CD4-positive, alpha-beta T cell treated with Interleukin-21 for 1 hour (primary cell): ENCODE measurements at regions not wholly inside any gene's neighbourhood (a gene's known extent, or its start where the extent isn't known, plus 50 kb on each side); places are given as distances from the start of the nearest gene placed in this dataset.

Experiments
- DNase-seq: peaks from one replicate; pipeline ENCODE4 v3.0.0-alpha.2; 2020

DNA sequence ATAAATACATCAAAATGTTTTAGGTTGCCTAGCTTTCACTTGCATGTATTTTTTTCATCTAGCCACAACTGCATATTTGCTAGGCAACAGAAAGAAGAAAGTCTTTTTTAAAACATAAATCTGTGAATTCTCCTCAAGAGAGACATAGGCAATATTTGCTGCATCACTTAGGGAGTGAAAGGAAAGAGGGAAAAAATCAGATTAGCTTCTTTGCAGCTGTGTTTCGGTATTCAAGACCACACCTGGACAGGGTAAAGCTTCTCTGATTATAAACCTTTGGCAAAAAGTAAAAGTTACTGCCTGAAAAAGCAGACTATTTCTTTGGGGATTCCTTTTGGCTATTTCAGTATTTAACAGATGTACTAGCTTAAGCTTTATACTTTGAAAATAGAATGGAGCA lies 280.9 kb upstream of the ZSWIM2 start:
- DNase-seq: no peak

DNA sequence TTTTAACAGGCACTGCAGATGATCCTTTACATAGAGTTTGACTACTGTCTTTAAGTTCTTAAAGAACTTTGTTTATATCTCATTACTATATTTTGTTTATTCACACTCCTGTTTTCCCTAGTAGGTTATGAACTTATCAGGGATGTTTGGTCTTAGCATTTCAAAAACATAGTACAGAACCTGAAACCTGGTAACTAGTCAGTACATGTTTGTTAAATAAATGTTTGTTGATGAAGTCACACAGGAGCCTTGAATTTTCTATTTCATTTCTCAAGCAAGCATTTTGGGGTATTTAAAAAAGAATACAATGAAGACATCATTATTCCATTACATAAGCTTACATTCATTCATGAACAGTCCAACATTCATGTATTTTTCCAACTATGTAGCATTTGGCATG lies 280.3 kb upstream of the ZSWIM2 start:
- DNase-seq: no peak

DNA sequence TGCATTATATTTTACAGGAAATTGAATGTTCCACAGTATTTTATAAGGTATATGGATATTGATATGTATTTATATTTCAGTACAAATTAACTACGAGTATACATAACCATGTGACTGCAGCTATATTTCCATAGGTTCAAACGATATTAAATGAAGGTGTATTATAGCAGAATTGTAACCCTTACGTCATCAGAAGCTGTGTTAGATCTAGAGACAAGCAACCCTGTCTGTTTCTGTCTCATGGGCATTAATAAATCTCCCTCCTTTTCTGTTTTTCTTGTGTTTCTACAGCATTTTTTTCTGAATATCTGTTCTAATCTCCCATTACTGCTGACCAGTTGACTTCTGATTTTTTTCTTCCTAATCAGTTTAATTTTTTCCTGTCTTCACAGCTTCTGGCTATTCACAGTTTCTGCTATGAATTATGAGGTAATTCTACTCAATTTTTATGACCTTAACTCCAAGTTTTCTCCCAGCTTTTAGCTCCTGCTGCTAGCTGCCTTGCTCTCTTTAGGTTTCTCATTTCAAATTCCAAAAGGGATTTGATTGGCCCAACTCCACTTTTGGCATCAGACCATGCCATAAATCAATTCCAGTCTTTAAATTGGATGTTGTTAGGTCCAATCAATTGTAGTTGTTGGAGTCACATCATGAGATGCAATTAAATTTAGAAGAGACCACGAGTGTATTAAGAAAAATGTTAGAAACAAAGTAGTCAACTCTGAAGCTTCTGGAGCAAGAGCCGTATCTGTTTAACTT lies 277.5 kb upstream of the ZSWIM2 start:
- no peak for DNase-seq

DNA sequence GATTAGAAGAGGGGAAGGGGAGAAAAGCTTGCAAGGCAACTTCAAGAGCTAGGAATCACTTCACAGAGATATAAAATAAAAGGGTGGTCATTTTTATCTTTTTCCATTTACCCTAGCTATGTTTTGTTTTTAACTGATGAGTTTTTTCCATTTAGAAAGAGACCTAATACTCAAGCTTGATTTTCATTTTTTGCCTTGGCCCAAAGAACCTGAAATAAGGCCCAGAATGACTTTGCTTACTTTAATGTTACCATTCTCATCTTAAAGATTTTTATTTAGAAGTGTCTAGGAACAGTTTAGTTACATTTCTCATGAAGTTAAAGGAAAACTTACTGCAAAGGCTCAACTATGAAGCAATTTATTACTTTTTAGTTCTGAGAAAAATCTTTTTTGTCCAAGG lies 276.3 kb upstream of the ZSWIM2 start:
- DNase-seq: no peak

DNA sequence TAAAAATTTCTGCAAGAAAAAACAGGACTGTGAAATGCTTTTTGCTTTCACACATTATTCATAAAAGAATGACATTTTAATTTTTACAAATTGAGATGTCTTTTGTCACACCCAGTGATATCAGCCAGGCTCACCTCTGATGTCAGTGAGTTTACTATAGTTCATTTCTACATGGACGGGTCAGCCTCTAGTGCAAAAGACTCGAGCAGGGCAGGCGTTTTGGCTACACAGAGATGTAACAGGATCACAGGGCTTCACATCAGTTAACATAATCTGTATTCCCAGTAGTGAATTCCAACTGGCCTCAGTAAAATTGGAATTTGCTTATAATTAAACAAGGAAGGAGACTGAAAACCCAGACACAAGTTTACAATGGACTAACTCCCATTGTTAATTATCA lies 275.6 kb upstream of the ZSWIM2 start:
- no peak for DNase-seq

DNA sequence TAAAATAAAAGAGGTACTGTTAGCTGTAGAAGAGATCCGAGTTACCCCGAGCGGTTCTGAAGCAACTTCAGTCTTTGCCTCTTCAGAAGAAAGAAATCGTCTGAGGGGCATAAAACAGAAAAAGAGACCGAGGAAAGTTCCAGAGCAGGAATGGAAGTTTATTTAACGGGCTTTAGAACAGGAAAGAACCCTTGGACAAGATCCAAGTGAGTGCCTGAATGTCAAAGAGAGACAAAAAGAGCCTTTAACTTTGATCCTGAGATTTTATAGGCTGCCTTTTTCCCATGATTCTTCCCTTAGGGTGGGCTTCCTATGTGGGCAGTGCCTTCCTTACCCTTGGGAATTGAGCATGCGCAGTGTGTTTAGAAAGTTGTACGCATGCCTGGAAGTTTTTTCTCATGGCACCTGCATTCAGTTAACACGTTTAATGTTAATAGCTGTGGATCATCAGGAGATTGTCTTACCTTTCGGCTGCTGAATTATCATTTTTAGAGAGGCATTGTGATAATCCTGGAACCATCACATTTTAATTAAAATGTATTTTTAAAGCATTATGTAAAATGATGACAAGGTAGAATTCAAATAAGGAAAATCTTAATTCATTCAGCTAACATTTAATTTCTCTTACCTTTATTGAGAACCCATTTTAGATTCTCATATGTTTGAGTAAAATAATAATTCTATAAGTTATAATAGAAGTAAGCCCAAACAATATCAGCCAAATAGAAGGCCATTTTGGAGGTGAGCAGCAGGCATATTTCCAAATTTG lies 269.5 kb upstream of the ZSWIM2 start:
- DNase-seq: no peak

DNA sequence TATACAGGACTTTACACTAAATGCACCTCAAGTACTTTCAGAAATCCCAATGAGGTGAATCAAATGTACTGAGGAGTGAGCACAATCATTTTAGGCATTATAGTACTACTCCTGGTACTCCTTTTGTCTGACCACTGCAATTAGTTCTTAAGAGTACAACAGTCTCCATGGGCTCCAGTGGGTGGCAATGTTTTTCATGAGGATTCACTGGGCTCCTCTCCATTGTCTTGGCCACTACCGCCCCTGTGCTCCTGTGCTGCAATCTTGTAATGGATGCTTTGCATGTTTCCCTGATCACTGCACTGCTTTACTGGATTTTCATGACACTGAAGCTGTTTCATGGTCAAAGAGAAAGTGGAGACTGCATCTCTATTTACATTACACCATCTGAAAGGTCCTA lies 268.5 kb upstream of the ZSWIM2 start:
- DNase-seq: no peak

DNA sequence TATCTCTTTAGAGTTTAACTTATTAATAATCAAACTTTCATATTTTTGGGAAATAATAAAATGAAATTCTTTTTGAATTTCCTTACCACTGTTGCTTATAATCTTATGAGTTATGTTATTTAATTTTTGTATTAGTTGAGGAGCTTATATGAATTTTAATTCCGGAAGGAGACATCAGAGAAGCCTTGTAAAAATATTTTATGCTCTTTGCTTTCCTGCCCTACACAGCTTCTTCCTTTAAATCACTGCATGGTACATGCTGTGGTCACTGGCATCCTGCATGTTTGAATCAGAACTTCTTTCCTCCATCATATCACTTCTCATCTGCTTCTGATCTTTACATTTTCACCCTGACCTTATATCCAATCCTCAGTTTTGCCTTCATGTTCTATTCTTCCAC lies 266.7 kb upstream of the ZSWIM2 start:
- DNase-seq: no peak

DNA sequence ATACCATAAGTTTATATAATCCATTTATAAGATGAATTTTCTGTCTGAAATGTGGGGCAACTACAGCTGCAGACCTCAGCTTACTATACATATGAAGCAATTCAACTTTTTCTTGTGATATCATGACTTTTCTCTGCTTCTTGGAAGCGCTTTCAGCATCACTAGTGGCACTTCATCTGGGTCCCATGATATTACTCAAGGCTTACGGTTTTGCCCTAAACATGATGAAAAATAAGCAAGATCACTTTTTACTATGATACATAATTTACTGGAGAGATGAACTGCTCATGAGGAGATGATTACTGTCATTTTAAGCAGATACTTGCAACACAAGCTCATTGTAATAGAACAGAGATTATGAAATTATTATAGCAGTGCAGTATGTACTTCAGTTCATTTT lies 258.0 kb upstream of the ZSWIM2 start:
- no peak for DNase-seq

DNA sequence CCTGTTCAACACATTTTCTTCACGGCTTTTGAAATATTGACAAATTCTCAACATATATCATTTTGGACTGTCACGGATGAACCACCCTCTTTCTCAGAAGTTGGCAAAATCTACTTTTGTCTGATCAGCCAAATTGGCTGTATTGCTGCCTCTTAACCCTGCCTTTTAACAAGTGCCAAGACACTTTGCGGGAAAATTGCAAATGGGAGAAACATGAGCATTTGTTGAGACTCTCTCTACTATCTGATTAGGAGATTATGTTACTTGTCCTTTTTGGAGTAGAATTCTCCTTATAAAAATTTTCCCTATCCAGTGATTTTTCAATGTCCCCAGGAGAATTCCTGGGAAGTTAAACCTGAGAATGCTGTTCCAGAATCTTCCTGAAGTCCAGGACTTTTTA lies 256.2 kb upstream of the ZSWIM2 start:
- no peak for DNase-seq

DNA sequence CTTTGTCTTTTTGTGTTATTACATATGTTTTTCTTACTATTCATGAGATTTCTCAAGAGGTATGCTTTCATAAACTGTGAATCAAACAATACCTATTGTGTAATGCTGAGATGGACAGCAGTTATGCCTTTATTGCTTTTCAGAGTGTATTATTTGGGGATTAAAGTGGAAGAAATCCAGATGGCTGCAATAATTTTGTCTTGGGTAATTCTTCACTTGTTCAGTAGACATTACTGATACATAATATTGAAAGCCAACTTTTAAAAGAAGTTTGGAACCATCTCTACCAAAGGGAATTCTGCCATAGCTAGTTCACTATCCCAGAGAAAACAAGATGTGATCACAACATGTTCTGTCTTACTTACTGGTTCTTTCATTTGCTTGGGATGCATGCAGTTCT lies 253.4 kb upstream of the ZSWIM2 start:
- DNase-seq: no peak

DNA sequence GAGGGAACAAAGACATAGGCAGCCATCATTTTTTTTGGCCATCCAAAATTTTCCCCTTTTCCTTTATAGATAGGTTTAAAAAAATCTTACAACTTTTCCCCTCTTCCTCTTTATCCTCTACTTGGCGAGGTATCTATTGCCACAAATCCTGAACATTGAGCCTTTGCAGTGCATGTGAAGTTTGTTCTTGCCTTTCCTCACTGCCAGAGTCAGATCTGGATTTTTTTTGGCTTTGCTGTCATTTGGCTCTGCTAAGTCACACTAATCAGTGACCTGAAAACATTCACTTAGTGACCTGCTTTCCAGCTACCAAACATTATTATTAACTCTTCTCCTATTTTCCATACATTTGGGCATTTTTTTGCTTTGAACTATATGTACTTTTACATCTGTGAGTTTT lies 249.2 kb upstream of the ZSWIM2 start:
- no peak for DNase-seq

DNA sequence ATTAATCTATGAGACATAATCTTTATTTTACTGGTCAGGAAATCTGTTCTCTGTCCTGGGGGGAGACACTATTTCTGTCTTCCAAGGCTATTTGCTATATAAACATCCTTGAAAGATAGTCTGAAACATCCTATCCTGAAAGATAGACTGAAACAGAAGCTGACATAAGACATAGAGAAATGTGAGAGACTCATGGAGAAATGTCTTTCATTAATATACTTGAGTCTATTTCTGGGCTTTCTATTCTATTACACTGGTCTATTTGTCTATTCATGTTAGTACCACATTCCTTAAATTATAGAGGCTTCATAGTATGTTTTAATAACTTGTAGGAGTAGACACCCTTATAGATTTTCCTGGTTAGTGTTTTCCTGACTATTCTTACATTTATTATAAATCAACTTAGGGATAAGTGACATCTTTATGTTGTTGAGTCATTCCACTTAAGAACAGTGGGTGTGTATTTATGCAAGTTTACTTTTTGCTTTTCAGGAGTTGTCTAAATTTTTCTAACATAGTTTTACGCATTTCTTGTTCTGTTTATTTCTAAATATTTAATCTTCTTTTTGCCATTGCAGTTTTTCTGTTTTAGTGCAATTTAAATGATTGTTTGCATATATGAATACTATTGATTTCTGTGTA lies 244.9 kb upstream of the ZSWIM2 start:
- DNase-seq: no peak

DNA sequence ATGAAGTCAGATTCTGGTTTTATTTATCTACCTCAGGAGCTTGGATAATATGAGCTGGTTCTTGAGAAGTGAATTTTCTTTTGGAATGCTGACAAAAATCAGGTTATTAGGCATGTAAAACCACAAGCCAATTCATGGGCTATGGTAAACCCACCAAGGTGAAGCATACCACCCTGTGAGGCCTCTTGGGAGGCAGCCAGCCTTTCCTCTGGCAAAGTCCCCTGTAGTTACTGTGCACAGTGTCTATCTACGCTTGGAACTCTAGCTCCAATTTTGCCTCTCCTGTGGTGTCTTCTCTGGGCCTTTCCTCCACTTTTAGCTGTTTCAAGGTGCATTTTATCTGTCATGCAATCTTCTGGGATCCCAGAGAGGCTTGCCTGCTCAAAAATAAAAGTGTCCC lies 242.7 kb upstream of the ZSWIM2 start:
- DNase-seq: no peak

DNA sequence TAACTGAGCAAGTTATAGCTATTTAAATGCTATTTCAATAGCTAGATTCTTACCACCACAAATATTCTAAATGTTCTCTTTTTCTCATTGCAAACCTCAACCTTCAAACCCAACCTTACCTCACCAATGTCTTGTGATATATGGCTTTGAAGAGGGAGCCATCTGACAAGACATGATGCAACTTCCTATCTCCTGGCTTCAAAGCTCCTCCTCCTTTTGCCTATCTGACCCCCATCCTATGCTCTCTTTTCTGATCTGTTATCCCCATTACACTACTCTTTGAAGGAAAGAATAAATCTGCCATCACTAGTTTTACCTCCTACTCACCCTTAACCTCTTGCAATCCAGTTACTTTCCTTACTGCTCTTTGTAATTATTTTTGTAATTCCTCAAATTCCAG lies 235.6 kb upstream of the ZSWIM2 start:
- DNase-seq: no peak

DNA sequence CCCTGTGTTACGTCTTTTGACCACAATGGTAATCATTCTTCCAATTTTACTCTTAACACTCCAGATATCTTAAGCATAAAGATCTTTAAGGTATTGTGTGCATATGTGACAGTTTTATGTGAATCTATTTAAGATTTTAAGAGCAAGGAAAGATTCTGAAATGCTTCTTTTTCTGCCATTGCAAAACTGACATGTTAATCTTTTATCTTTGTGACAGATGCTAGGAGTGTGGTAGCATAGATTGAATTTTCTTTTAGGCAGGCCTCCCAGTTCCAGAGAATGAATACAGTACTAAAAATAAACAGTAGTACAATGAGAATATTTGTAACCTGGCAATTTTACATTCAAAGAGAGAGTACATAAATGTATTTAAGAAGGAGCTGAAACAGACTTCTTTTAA lies 232.5 kb upstream of the ZSWIM2 start:
- DNase-seq: no peak

DNA sequence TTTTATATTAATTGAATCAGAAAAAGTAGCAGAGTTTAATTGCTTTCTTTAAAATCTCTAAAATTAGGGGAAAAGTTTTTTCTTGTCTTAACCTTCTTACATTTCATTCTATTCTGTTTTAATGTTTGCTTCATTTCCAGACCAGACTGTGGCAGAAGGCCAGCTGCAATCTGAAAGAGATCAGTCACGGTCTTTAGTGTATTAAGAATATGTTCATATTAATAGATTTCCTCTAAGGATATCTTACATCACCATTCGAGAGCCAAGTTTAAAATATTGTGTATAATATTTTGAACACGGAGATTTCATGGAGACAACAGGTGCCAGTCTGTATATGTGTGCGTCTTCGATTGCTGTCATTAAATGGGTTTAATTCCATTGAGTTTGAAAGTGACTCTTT lies 230.9 kb upstream of the ZSWIM2 start:
- no peak for DNase-seq

DNA sequence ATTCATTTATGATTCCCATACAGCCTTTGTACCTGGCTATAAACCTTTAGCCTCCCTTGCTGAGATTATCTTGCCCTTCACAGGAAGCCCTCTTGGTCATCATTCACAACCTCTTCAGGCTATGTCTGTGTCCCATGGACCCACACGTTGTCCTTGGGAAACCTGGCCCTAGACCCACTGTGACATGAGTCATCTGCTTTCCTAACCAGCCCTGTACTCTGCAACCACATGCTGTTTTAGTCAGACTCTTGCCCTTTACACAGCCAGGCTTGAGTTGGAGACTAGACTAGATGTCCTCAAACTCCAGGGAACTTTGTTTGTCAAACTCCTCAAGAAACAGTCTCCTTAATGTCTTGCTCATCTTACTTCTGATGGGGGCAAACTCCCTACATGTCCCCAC lies 229.3 kb upstream of the ZSWIM2 start:
- DNase-seq: no peak

DNA sequence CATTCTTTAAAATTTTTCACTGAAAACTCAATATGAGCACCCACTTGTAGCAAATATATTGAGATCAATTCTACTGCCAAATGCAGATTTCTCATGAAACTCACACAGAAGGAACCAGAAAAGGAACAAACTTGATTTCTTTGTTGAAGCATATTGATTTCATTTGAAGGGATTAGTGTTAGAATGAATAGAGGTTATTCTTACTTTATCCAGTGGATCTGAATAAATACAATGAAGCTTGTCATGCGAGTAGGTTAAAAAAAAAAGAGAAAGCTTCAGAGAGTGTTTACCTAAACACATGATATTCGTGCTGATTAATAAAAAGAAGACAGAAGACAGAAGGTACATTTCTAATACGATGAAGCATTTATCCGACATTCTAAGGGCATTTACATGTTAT lies 226.7 kb upstream of the ZSWIM2 start:
- DNase-seq: no peak

DNA sequence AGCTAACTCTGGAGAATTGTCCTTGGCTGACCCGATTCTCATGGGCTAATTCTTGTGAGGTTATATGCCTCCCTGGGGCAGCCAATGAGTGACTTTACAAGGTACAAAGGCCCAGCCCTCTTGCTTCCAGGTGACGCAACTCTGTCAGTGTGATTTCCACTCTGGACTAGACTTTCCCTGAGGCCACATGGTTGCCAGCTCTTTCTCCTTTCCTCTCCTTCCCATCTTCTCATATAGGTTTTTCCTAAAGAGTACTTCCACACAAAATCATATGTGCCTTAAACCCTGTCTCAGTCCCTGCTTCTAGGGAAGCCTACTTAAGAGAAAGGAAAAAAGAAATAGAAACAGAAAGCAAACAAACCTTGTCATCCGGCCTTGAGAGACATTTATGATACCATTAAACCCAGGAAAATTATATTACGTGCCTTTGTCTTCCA lies 226.2 kb upstream of the ZSWIM2 start:
- DNase-seq: no peak

DNA sequence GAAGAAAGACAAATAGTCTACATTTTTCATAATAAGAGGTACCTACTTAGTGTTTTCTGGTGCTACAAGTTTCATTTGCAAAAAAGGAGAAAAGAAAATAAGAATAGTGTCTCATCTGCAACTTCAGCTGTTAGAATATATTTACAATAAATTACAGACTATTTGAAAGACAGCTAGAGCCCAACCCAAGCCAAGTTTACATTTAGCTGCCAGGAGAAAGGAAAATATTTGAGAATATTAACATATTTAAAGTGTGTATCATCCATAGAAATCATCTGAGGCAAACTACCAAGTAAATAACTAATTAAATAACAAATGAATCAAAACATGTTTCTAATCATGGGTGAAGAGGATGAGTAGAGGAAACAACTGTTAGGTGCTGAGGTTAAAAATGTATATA lies 209.2 kb upstream of the ZSWIM2 start:
- DNase-seq: no peak

DNA sequence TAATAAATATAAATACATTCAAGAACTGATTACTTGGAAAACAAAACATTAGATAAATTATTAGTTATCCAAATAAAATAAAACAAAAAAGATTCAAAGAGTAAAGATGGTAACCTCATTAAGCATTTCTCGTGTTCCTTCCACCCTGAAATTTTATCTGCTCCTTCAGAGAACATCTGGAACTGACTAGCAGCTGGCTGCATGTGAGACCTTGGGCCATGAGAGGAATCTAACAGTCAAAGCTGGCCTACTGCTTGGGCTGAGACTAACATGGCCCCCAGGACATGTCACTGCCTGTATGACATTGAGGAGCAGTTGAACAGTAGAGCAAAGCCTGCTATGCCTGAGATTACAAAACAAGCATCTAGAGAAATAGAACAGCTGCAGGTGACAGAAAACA lies 208.5 kb upstream of the ZSWIM2 start:
- DNase-seq: no peak

DNA sequence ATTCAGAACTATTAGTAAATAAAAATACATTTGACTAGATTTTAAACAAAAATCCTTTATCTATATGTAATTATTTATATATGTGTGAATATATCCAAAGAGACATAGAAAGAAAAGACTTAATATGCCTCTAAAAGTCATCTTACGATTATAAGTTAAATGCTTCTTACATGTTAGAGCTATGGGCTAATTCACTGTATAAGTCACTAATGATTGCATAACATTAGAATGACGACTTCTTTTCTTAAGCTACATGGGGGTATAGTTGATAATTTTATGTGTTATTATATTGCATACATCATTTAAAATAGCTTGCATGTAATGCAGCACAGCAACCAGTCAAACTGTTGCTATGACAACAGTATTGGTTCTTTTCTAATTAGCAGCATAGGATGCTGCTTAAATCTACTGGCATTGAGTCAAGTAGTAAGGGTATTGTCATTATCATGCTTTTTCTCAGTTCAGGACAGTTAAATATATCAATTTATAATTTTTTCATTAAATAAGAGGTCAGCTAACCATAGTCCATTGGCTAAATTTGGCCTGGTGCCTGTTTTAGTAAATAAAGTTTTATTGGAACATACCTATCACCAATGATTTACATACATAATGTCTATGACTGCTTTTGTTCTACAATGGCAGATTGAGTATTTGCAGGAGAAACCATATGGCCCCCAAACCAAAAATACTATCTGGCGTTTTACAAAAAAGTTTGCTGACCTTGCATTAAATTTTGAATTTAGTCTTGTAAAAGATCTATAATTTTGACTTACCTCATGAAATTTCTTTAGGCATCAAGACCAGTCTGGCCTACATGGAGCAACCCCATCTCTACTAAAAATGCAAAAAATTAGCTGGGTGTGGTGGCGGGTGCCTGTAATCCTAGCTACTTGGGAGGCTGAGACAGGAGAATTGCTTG lies 207.7 kb upstream of the ZSWIM2 start:
- DNase-seq: no peak
